K562 (cell line): ENCODE measurements at regions not wholly inside any gene's neighbourhood (a gene's known extent, or its start where the extent isn't known, plus 50 kb on each side); places are given as distances from the start of the nearest gene placed in this dataset.
"Not testable (repeated sequence)": the region's sequence is repeated elsewhere in the genome, so short reads cannot be mapped to it uniquely, and the experiment has no call there.

Experiments
- ATAC-seq: fragments of 200-7000 bp; cut with Tn5 transposase; 3 replicates; pipeline ENCODE4 v1.9.1; 2020; ENCODE audit warnings: moderate library complexity
- BruUV-seq: library from RNA; stranded (reverse); fragments of 400-500 nt; replicated peaks from 2 replicates; lab custom pipeline; 2021; lab: Mats Ljungman, UMichigan
- CTCF ChIA-PET: fragments of 300-600 bp; formaldehyde crosslinking; extraction: SDS; loops from one replicate; lab custom pipeline; 2021; ENCODE audit warnings: low intra/inter-chr PET ratio; lab: Yijun Ruan, JAX
- POLR2A ChIA-PET: fragments of 300-600, 350-650 bp; sonication (Branson Sonifier 250); formaldehyde crosslinking; extraction: SDS; loops from one replicate; lab custom pipeline; 2021; ENCODE audit warnings: antibody characterized with exemption, inconsistent platforms; lab: Yijun Ruan, JAX
- DNase-seq, 4 experiments: peaks; one replicate each; pipeline versions ENCODE4 v3.0.0 to v3.0.0-alpha.2; 2011 to 2018; ENCODE audit warnings: low spot score in 3 of 4, mixed read lengths in 3 of 4; ENCODE audit errors: extremely low read depth in 1 of 4
- FAIRE-seq: peaks from 2 replicates; lab custom pipeline; 2011; peaks lifted over from hg19 to GRCh38; lab: Jason Lieb, UNC
- H2AFZ ChIP-seq: 2 replicates; pipeline ENCODE4 v1.6.0; 2011; ENCODE audit warnings: low read depth, low read length, control low read depth, inconsistent platforms
- H3K27ac ChIP-seq: fragments of 200-600 bp; 3 replicates; pipeline ENCODE4 v1.8.0; 2011; ENCODE audit warnings: low read depth, mild to moderate bottlenecking, control low read depth, inconsistent platforms, low read length, moderate library complexity, mixed read lengths; ENCODE audit errors: extremely low read depth
- H3K27me3 ChIP-seq, 2 experiments: fragments of 300-600 bp in 1 of 2; 2 replicates in 1 of 2; 3 replicates in 1 of 2; pipeline versions ENCODE4 v1.6.0 to v1.8.0; 2011; ENCODE audit warnings: inconsistent platforms in 2 of 2, low read length in 2 of 2, mild to moderate bottlenecking in 1 of 2, mixed read lengths in 1 of 2, moderate library complexity in 1 of 2; ENCODE audit not compliant: control insufficient read depth in 2 of 2, insufficient read depth in 2 of 2
- H3K36me3 ChIP-seq: fragments of 300-600 bp; 3 replicates; pipeline ENCODE4 v1.8.0; 2011; ENCODE audit warnings: mild to moderate bottlenecking, low read length, inconsistent platforms; ENCODE audit not compliant: control insufficient read depth, insufficient read depth
- H3K4me1 ChIP-seq, 2 experiments: fragments of 200-600 bp in 1 of 2; replicated peaks in 1 of 2; 2 replicates in 1 of 2; 3 replicates in 1 of 2; pipeline versions ENCODE4 v1.5.1 to v1.8.0; 2011; ENCODE audit warnings: inconsistent platforms in 2 of 2, low read length in 2 of 2, mild to moderate bottlenecking in 1 of 2, mixed read lengths in 1 of 2, moderate library complexity in 1 of 2; ENCODE audit not compliant: control insufficient read depth in 2 of 2, insufficient read depth in 2 of 2
- H3K4me2 ChIP-seq: 2 replicates; pipeline ENCODE4 v1.6.1; 2011; ENCODE audit warnings: low read length, control low read depth, inconsistent platforms, mixed read lengths; ENCODE audit not compliant: insufficient read depth
- H3K4me3 ChIP-seq: fragments of 200-600 bp; sonication (generic), shearing (Covaris generic); 2 replicates; pipeline ENCODE4 v1.5.1; 2016; ENCODE audit warnings: control low read depth, inconsistent platforms
- H3K79me2 ChIP-seq: fragments of 200-600 bp; 3 replicates; pipeline ENCODE4 v1.8.0; 2011; ENCODE audit warnings: low read length, inconsistent platforms; ENCODE audit not compliant: control insufficient read depth, insufficient read depth
- H3K9ac ChIP-seq, 2 experiments: 2 replicates each; pipeline versions ENCODE4 v1.6.0 to v1.6.1; 2011; ENCODE audit warnings: low read depth in 2 of 2, low read length in 2 of 2, control low read depth in 1 of 2, inconsistent platforms in 1 of 2, mild to moderate bottlenecking in 1 of 2, mixed read lengths in 1 of 2; ENCODE audit not compliant: insufficient read depth in 1 of 2
- H3K9me1 ChIP-seq: one replicate; pipeline ENCODE4 v1.6.0; 2011; ENCODE audit warnings: inconsistent platforms, mild to moderate bottlenecking, low read length, moderate library complexity; ENCODE audit not compliant: control insufficient read depth, insufficient read depth
- H3K9me3 ChIP-seq: replicated peaks from 2 replicates; pipeline ENCODE4 v1.5.1; 2011; ENCODE audit warnings: low read depth, low read length, inconsistent platforms; ENCODE audit not compliant: control insufficient read depth, insufficient read depth
- H4K20me1 ChIP-seq: replicated peaks from 2 replicates; pipeline ENCODE4 v1.6.1; 2011; ENCODE audit warnings: low read length, inconsistent platforms, mixed read lengths; ENCODE audit not compliant: control insufficient read depth, insufficient read depth
- WGBS: fragments of 100-300 bp; shearing (Covaris generic); methylation state at CpG from one replicate; pipeline ENCODE4 v1.1.6; 2016; ENCODE audit warnings: low coverage, mixed read lengths; ENCODE audit not compliant: insufficient coverage; ENCODE audit errors: missing lambda C conversion rate; 5-methylcytosine and 5-hydroxymethylcytosine counted together
- in situ Hi-C: fragments of 300-500 bp; cut with MboI; formaldehyde crosslinking; loops from 4 replicates; pipeline ENCODE4 v1.15.0; 2018; ENCODE audit warnings: inconsistent platforms, mixed read lengths
- intact Hi-C: fragments of 100-400 bp; cut with micrococcal nuclease; formaldehyde crosslinking; loops from 2 replicates; pipeline ENCODE4 v1.14.2; 2022

- H3K4me1 ChIP-seq, H4K20me1 ChIP-seq, H3K9me3 ChIP-seq, POLR2A ChIA-PET, H3K36me3 ChIP-seq, H3K27ac ChIP-seq, H3K27me3 ChIP-seq, H2AFZ ChIP-seq, intact Hi-C loops, ATAC-seq, H3K79me2 ChIP-seq, in situ Hi-C loops, H3K4me3 ChIP-seq, H3K9me1 ChIP-seq, DNase-seq, H3K9ac ChIP-seq, CTCF ChIA-PET, BruUV-seq, H3K4me2 ChIP-seq: not testable (repeated sequence)
- FAIRE-seq: peak; percentile 52
- 0% methylated on average over 2 of the region's 3 CpGs for WGBS
These were observed 835.0 kb downstream of the TTLL7 start for GRCh38 chr1:83163879-83164475.

GRCh38 chr1:83158924-83159323 is 840.0 kb downstream of the TTLL7 start:
- H3K79me2 ChIP-seq, H3K9me3 ChIP-seq, DNase-seq, H3K27me3 ChIP-seq, CTCF ChIA-PET, BruUV-seq, H3K4me1 ChIP-seq, POLR2A ChIA-PET, H3K36me3 ChIP-seq, ATAC-seq, FAIRE-seq, H3K27ac ChIP-seq, H2AFZ ChIP-seq, H3K4me3 ChIP-seq, H3K9ac ChIP-seq, H3K4me2 ChIP-seq, H3K9me1 ChIP-seq, in situ Hi-C loops, intact Hi-C loops, H4K20me1 ChIP-seq: not testable (repeated sequence)
- WGBS: no CpG with 5 or more reads among the region's 1 CpG

- BruUV-seq, H3K9ac ChIP-seq, CTCF ChIA-PET, H3K4me2 ChIP-seq, H4K20me1 ChIP-seq, H3K27me3 ChIP-seq, intact Hi-C loops, DNase-seq, H3K9me1 ChIP-seq, H2AFZ ChIP-seq, in situ Hi-C loops, ATAC-seq, H3K36me3 ChIP-seq, FAIRE-seq, H3K9me3 ChIP-seq, POLR2A ChIA-PET, H3K4me3 ChIP-seq, H3K79me2 ChIP-seq, H3K4me1 ChIP-seq, H3K27ac ChIP-seq: not testable (repeated sequence)
- WGBS: 13% methylated on average over 1 of the region's 1 CpG
These were observed 844.6 kb downstream of the TTLL7 start for GRCh38 chr1:83154306-83154705.

GRCh38 chr1:83151167-83151898 is 847.6 kb downstream of the TTLL7 start:
- H4K20me1 ChIP-seq, BruUV-seq, in situ Hi-C loops, H3K9me3 ChIP-seq, H3K9me1 ChIP-seq, H3K27me3 ChIP-seq, H3K79me2 ChIP-seq, POLR2A ChIA-PET, intact Hi-C loops, CTCF ChIA-PET, ATAC-seq, H3K27ac ChIP-seq, H2AFZ ChIP-seq, H3K4me2 ChIP-seq, H3K36me3 ChIP-seq, H3K4me1 ChIP-seq, H3K4me3 ChIP-seq, FAIRE-seq, DNase-seq, H3K9ac ChIP-seq: not testable (repeated sequence)
- 6% methylated on average over 2 of the region's 3 CpGs for WGBS
